Frontal cortex (tissue), 3 donors: ENCODE measurements at regions not wholly inside any gene's neighbourhood (a gene's known extent, or its start where the extent isn't known, plus 50 kb on each side); places are given as distances from the start of the nearest gene placed in this dataset.

Experiments used
- DNase-seq, 2 donors: peaks; one replicate each; pipeline ENCODE4 v3.0.0; 2012; ENCODE audit warnings: low spot score in 2 of 2
- FAIRE-seq: peaks from 2 replicates; lab custom pipeline; 2012; peaks lifted over from hg19 to GRCh38; lab: Jason Lieb, UNC
- donor health status: control.
- donor health status: control.
- donor health status: control.

DNA sequence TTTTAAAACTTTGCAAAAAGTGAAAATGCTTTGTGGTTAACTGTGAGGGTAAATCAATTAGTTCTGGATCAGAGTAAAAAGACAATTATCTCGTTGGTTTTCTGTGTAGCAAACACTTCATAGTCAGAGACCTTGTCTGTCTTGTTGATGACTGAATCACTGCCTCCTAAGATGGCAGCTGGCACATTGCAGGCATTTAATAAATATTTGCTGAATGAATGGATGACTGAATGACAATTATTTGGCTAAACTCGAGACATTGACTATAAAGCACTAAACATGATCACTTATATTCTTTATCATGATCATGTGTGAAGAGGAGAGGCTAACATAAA lies 96.2 kb downstream of the MAIP1 start:
- no peak for FAIRE-seq

DNA sequence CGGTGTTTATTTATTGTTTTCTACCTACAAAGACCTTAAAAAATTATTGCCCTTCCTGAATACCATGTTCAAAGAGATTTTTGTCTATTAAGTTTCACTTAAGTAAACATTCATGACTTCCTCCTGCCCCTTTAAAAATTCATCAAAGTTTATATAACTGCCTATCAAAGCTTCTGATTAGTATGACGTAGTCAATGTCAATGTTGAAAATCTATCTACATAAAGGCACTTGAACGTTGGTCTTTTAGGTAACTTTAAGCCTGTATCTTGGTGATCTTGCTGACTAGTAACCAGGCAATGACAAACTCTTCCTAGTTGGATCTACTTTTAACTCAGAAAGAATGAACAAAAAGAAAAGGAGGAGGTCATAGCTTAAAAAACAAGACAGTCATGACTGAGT lies 97.2 kb downstream of the MAIP1 start:
- no peak for DNase-seq
- no peak for FAIRE-seq

More for the DNA sequence above, 96.2 kb downstream of the MAIP1 start:
- DNase-seq = no peak

DNA sequence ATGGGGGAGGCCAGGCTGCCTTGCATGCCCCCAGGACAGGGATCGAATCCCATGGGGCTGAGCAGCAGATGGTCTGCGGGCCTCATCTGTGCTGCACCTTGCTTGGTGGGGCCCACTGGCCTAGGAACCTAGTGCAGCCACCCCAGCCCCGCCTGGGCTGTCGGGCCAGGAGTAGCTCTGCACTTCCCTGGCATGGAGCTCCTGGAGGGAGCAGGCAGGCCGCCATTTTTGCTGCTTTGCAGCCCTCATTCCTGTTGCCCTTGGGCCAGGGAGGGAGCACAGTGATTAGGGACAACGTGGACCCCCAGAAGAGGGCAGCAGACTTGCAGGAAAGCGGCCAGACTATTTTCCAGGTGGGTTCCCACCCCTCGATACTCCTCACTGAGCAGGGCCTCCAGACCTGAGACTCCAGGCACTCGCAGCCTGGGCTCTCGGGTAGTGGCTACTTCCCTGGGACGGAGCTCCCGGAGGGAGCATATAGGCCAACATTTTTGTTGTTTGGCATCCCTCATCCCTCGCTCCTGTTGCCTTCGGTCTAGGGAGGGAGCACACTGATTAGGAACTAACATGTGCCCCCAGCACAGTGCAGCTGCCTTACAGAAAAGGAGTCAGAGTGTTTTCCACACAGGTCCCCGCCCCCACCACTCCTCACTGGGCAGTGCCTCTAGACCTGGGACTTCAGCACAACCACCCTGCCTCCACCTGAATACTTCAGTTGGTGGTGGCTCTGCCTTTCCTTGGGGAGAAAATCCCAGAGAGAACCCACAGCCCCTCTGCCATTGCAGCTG lies 99.5 kb downstream of the MAIP1 start:
- no peak for DNase-seq
- no peak for FAIRE-seq

DNA sequence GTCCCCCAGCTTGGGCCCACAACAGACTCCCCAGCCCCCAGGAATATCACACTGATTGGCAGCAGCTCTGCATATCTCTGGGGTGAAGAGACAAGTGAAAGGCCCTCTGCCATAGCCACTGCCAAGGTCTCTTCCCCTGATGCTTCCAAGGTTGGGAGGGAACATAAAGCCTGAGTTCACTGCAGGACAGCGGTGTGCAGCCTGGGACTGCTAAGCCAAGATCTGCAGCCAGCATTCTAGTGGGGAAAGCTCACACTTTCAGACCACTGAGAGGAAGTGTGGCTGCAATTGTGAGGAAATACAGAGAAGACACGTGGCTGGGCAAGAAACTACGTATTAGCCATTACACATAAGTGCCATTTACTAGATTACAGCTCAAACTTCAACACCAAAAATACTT lies 100.7 kb downstream of the MAIP1 start:
- FAIRE-seq = no peak
- DNase-seq = no peak

DNA sequence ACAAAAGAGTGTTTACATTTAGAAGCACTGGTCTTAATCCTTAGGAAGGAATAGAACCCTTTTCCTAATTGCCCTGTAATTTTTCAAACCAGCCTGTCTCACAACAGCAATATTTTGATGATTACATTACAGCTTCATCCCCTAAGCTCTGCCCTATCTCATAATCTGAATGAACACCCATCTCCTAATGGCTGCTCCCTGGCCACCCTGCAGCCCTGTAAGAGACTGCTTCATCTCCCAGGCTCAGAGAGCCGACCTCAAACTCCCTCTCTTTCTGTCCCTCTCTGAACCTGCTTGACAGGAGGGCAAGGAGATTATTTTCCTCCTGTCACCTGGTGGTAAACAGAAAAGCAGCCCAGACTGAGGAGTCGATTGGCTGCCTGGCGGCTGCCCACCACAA lies 107.8 kb downstream of the MAIP1 start:
- DNase-seq (no peak), FAIRE-seq (no peak)

DNA sequence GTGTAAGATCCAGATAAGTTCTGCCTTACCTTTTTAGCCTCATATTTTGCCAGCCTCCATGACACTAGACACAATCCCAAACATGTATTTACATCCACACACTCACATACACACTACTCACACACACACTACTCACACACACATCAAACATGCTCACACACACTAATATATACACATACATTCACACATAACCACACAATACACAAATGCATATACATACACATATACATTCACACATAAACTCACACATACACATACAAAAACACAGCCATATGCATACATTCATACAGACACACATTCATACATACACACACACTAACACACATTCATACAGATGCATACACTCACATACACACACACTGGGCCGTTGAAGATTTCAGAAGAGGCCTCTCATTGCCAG lies 109.5 kb downstream of the MAIP1 start:
- FAIRE-seq (no peak), DNase-seq (no peak)

DNA sequence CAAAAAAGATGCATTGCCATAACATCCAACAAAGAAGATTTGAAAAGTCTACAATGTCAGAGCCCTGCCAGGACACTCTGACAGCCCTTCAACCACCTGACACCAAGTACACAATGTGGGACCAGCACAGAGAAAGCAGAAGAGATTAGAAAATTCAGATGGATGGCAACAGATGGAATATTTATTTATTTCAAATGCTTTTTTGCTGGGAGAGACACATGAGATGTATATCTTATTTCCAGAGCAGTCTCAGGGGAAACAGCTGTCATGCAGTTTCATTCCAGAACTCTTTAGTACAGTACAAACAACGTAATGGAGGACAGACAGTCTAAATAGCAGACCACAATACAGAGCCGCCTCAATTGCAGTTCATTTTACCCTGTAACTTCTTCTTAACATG lies 110.1 kb downstream of the MAIP1 start:
- no peak for FAIRE-seq
- no peak for DNase-seq

DNA sequence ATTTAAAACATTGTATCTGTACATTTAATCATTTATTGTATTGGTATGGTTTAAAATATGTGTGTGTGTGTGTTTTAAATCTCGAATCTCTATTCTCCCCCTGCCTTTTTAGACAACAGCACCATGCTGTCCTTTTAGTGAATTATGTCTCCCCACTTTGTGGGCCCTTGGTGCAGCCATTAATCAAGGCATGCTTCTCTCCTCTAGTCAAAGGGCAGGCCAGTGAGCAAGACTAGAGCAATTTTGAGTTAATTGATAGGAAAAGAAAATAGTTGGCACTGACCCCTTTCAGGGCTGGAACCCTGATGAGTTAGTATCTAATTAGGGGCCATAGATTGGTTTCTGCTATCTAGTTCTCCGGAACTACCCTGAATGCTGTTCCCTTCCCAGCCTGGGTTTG lies 111.0 kb downstream of the MAIP1 start:
- FAIRE-seq (no peak), DNase-seq (no peak)

DNA sequence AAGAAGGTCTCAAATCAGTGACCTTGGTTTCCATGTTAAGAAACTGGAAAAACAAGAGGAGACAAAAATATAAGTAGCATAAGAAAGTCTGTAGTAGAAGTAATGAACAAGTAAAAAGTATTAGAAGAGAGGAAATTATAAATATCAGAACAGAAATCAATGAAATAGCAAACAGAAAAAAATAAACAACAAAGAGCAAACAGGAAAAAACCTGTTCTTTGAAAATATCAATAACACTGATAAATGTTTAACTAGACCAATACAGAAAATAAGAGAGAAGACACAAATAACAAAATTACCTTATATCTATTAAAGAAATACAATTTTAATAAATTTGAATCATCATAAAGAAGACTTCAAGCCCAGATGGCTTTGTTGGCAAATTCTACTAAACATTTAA lies 113.3 kb downstream of the MAIP1 start:
- DNase-seq (no peak), FAIRE-seq (no peak)

DNA sequence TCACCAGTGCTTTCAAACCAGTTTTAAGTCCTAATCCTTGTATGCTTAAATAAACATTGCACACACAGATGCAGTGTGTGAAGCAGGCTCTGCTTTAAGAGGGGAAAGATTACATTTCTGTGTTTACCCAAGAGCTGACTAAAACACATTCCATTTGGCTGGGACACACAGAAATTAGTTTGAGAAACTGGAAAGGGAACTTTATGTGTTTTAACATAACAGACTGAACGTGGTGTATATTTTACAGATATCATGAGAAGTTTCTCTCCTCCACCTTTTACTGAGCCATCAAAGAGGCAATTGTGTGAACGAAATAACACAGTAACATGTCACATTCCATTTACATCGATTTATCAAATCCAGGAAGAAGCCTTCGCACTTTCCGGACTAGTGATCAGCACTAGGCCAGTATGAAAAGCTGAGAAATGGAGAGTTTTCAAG lies 121.8 kb downstream of the MAIP1 start:
- FAIRE-seq = no peak
- DNase-seq = no peak

DNA sequence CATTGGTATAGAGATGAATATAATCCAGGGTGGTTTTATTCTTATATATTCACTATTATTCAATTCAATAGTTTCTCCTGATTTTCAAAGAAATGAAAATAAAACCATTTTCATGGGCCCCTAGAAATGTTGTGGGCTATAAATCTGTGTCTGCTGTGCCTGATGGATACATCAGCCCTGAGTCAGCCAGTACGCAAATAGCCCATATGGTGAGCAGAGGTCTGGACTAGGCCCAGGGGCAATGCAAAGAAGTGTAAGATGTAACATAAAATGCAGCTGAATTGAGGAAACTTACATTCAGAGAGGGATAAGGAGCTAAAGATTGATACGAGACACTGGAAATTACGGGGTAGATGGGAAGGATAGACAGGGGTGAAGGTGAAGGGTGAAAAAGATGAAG lies 122.5 kb downstream of the MAIP1 start:
- DNase-seq (no peak), FAIRE-seq (no peak)

DNA sequence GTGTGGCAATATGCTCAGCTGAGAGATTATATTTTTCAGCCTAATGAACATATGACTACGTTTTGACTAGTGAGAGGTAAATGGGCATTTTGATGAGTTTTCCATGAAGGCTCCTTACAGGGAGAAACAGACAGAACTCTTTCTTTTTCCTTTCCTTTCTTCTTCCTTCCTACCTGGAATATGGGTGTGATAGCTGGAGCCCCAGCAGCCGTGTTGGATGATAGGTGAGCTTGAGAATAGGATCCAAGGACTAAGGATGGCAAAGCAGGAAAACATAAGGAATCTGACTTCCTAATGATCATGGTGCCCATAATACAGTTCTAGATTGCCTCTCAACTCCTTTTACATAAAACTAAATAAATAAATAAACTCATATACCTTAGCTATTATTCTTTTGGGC lies 124.0 kb downstream of the MAIP1 start:
- DNase-seq (no peak), FAIRE-seq (no peak)

DNA sequence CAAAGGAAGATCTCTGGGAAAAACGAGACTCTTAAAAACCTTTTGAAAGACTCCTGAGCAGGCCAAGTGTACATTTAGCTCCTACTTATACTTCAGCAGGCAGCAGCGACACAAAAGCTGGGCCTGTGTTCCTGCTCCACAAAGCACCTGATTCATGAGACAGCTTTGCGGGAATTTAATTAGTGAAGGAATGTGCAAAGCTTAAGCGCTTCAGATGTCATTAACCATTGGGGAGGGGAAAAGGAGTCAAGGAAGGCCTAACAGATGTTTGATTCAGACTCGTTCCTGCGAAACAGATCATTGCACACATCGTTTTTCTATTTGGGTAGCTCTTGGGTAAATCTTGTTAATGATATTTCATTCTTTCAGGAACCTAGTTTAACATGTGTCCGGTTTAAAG lies 125.9 kb downstream of the MAIP1 start:
- no peak for FAIRE-seq
- no peak for DNase-seq

DNA sequence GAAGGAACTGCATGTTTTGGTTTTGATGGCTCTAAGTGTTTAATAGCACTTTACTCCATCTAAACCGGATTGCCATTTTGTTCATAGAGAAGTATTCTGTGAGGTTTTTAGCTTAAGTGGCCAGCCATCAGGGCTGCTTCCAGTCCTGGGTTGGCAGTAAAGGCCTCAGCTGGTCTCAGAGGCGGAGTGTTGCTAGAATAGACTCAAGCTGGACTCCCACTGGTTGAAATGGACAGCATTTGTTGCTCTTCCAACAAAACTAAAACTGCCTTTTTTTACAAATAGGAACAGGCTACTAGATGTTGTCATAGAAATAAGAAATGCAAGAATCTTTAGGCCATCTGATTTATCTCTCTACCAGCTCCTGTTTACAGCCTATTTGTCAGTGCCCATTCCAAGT lies 126.4 kb downstream of the MAIP1 start:
- FAIRE-seq (no peak), DNase-seq (no peak)

DNA sequence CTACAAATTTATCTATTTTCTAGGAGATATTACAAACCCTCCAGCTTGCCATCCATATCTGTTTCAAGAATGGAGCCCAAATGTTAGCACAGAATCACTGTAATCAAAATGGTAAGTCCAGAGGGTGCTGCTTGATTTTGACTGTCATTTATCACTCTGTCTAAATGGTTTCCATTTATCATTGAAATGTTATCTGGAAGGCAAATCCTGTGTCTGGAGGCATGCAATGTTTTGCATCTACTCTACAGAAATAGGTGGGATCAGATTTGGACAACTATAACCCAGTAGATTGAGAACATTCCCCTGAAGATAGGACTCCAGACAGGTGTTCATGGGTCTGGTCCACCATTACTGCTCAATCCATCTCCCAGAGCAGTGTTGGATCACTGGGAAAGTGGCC lies 128.7 kb downstream of the MAIP1 start:
- no peak for FAIRE-seq

DNA sequence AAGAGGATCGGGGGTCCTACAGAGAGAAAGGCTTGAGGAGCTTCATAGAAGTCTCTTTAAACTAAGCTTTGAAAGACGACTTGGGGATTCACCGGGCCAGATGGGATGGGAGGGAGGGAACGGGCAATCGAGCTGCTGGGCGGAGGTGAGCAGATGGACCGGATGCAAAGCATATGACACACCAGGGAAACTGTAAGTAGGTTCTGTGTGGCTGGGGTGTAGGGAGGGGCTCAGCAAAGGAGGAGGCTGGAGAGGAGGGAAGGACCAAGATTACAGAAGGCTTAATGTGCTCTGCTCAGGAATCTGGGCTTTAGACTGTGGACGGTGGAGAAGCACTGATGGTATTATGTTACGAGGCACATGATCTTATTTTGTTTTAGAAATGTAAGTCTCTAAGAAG lies 131.5 kb downstream of the MAIP1 start:
- FAIRE-seq = no peak

More for the DNA sequence above, 128.7 kb downstream of the MAIP1 start:
- no peak for DNase-seq

DNA sequence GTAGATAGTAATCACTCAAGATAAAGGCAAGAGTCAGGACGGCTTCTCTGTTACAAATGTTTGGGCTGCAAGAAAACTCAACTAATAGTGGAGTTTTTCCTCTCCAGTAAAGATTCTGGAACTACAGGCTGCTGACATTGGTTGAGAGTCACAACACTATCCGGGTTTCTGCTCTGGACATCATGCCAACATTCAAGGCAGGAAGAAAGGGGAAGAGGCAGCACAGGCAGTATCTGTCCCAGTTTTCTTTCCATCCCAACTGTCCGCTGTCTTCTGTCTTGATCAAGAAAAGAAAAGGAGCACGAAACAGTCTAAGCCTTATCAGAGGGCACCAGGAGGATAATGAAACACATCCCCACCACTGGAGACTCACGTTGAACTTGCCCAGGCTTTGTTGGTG lies 132.1 kb downstream of the MAIP1 start:
- FAIRE-seq (no peak), DNase-seq (no peak)

More for the DNA sequence above, 131.5 kb downstream of the MAIP1 start:
- no peak for DNase-seq

DNA sequence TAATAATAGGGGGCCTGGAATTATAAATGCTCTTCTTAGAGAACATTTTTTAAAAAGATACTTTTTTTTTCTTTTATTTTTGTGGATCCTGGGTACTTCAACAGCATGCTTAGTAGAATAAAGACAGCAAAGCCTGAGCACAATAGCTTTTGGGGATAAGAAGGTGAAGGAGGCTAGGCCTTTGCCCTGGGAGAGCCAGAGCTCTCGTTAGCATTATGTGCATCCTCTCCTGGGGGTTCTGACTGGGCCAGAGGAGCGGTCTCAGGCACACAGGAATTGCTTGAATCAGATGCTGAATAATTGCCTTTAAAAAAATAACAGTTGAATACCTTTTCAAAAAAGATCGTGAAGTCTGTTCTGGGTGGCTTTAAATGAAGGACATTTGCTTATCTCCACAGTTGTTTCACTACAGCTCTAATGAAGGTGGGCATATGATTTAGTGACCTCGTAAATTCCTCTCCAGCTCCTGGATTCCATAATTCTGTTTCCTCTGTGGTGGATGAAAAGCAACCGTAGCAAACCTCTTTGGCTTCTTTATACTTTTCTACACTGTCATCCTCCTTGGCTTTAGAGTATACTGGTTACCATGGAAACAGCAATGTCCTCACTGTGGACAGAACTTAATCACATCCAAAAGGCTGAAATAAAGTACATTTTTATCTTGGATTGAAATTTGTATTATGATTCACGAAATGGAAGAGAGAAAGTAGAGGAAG lies 133.8 kb downstream of the MAIP1 start:
- DNase-seq = no peak
- FAIRE-seq = no peak

DNA sequence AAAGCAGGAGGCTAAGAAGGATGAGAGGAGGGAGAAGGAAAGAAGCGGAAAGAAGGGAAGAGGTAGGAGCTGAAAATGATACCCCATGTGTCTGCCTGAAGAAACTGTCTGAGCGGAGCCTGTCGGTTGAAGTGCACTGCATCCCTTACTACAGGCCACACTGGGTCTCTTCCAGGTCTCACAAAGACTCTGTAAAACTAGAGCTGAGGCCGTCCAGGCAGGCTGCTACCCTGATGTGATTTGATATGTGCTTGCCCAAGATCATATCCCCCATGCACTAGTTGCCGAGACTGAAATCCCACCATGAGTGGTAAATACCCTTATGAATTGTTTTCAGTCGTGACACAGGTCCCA lies 134.4 kb downstream of the MAIP1 start:
- no peak for FAIRE-seq
- no peak for DNase-seq

DNA sequence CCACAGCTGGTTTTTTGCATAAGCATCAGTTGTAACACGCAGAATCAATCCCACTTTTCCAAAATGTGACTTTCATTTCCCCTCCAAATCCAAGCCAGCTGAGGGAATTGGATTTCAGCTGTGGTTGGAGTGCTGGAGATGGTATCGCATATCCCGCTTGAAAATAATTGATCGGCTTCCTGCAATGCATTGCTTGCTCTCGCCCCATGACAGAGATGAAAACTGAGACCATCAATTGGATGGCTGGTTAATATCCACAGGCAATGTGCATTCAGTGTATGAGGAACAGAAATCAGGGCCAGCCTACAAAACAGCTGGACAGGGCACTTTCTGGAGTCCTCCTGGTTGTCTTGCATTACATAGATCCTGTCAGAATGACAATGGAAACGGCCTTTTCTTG lies 135.3 kb downstream of the MAIP1 start:
- no peak for FAIRE-seq
- DNase-seq = no peak

DNA sequence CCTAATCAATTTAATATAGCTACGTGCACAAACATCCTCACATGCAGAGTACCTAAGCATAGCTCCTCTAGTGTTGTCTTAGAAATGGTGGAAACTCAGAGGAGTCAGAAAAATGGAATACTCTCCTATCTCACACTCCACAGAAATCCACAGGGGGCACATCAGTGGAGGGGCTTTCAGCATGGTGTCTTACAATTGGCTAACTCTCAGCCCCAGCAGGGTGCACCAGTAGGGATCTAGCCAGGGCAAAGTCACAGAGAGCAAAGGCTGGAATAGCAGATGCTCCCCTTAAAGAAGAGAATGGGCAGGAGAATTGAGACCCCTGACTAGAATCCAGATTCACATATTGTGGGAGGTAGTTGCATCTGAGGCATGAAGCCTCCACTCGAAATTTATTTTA lies 135.7 kb downstream of the MAIP1 start:
- no peak for FAIRE-seq
- DNase-seq = no peak

DNA sequence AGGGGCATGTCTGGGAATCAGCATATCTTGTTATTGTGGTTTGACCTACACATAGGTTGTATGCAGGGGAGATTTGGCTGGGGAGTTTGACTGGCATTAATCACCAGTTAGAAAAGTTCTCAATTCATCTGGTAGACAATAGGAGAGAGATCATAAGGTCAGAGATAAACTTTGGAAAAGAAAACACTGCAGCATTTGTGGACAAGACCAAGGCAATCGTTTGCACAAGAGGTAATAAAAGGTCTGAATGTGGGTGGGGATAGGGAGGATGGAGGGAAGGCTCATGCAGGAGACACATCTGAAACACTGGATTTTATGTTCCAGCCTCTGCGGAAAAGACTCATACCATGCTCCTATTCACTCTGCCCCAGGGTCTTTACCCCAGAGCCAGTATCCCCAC lies 136.9 kb downstream of the MAIP1 start:
- FAIRE-seq (no peak), DNase-seq (no peak)
